Keratinocyte (primary cell): ENCODE measurements at regions not wholly inside any gene's neighbourhood (a gene's known extent, or its start where the extent isn't known, plus 50 kb on each side); places are given as distances from the start of the nearest gene placed in this dataset.

Experiments
- DNase-seq: peaks from one replicate; pipeline ENCODE4 v3.0.0-alpha.2; 2011; ENCODE audit warnings: low read depth, missing footprints, low spot score
- FAIRE-seq: peaks from 2 replicates; lab custom pipeline; 2011; peaks lifted over from hg19 to GRCh38; lab: Jason Lieb, UNC
- H2AFZ ChIP-seq: 2 replicates; pipeline ENCODE4 v1.6.0; 2012; ENCODE audit warnings: low read length, control low read depth, inconsistent platforms; ENCODE audit not compliant: control insufficient read depth
- H3K27ac ChIP-seq: 2 replicates; pipeline ENCODE4 v1.5.1; 2011; ENCODE audit warnings: low read length; ENCODE audit not compliant: control insufficient read depth, insufficient read depth
- H3K27me3 ChIP-seq: 3 replicates; pipeline ENCODE4 v1.6.0; 2011; ENCODE audit warnings: low read length; ENCODE audit not compliant: control insufficient read depth, insufficient read depth; ENCODE audit errors: extremely low read depth
- H3K36me3 ChIP-seq, 2 experiments: 2 replicates in 1 of 2; 3 replicates in 1 of 2; pipeline ENCODE4 v1.5.1; 2011; ENCODE audit warnings: low read length in 2 of 2, mild to moderate bottlenecking in 1 of 2; ENCODE audit not compliant: control insufficient read depth in 2 of 2, insufficient read depth in 2 of 2; ENCODE audit errors: extremely low read depth in 1 of 2
- H3K4me1 ChIP-seq: 3 replicates; pipeline ENCODE4 v1.5.1; 2011; ENCODE audit warnings: low read length; ENCODE audit not compliant: control insufficient read depth, insufficient read depth; ENCODE audit errors: extremely low read depth
- H3K4me2 ChIP-seq: 3 replicates; pipeline ENCODE4 v1.6.0; 2011; ENCODE audit warnings: low read depth, low read length; ENCODE audit not compliant: control insufficient read depth, insufficient read depth; ENCODE audit errors: extremely low read depth
- H3K4me3 ChIP-seq, 3 experiments: fragments of 200-600 bp in 1 of 3; sonication (generic) in 1 of 3; 2 replicates in 2 of 3; 3 replicates in 1 of 3; pipeline ENCODE4 v1.5.1; 2011 to 2016; ENCODE audit warnings: low read length in 3 of 3, mild to moderate bottlenecking in 3 of 3, control low read depth in 2 of 3, inconsistent platforms in 1 of 3, low read depth in 1 of 3, mixed read lengths in 1 of 3, mixed run types in 1 of 3, moderate library complexity in 1 of 3; ENCODE audit not compliant: control insufficient read depth in 2 of 3, insufficient read depth in 2 of 3; ENCODE audit errors: extremely low read depth in 1 of 3
- H3K79me2 ChIP-seq: 2 replicates; pipeline ENCODE4 v1.6.0; 2012; ENCODE audit warnings: low read length; ENCODE audit not compliant: control insufficient read depth, insufficient read depth
- H3K9ac ChIP-seq: 3 replicates; pipeline ENCODE4 v1.6.0; 2011; ENCODE audit warnings: low read length; ENCODE audit not compliant: control insufficient read depth, insufficient read depth; ENCODE audit errors: extremely low read depth
- H3K9me1 ChIP-seq: 3 replicates; pipeline ENCODE4 v1.6.0; 2011; ENCODE audit warnings: low read length; ENCODE audit not compliant: control insufficient read depth, insufficient read depth; ENCODE audit errors: extremely low read depth
- H3K9me3 ChIP-seq: 2 replicates; pipeline ENCODE4 v1.5.1; 2012; ENCODE audit warnings: low read depth, low read length; ENCODE audit not compliant: control insufficient read depth
- H4K20me1 ChIP-seq: 3 replicates; pipeline ENCODE4 v1.6.0; 2011; ENCODE audit warnings: low read length; ENCODE audit not compliant: control insufficient read depth, insufficient read depth; ENCODE audit errors: extremely low read depth
- CTCF ChIP-seq, 3 experiments: IDR thresholded peaks in 1 of 3; conservative IDR thresholded peaks in 1 of 3; optimal IDR thresholded peaks in 1 of 3; 2 replicates in 2 of 3; 3 replicates in 1 of 3; pipeline versions ENCODE3 to v1.5.1; 2011; ENCODE audit warnings: low read length in 3 of 3, mild to moderate bottlenecking in 3 of 3, moderate library complexity in 2 of 3, control low read depth in 1 of 3, inconsistent platforms in 1 of 3; ENCODE audit not compliant: insufficient read depth in 2 of 3; ENCODE audit errors: extremely low read depth in 1 of 3
- EZH2 ChIP-seq: IDR thresholded peaks from one replicate; pipeline ENCODE4 v1.6.1; 2012; ENCODE audit warnings: inconsistent platforms, mild to moderate bottlenecking, low read length, moderate library complexity
- dilution Hi-C: fragments of 300-500 bp; cut with MboI; formaldehyde crosslinking; loops from one replicate; pipeline ENCODE4 v1.7.0; 2020; ENCODE audit warnings: low sequenced_read_pairs; ENCODE audit not compliant: extremely low pct_ligation_motif_present

- no peak for FAIRE-seq
- no peak for TF ChIP-seq CTCF (optimal IDR thresholded peaks at IDR 0.05 in 1 of 3, IDR thresholded peaks at IDR 0.05 in 1 of 3, conservative IDR thresholded peaks at IDR 0.05 in 1 of 3; ENCODE audit: extremely low read depth in 1 of 3, insufficient read depth in 2 of 3, low read length in 3 of 3)
- TF ChIP-seq EZH2: no peak
- no peaks in the 10 kb centered on the region for H3K9me3 ChIP-seq
- no peaks in the 10 kb centered on the region for H3K9me1 ChIP-seq
- no peak overlapping the region for H3K9ac ChIP-seq
- H3K4me2 ChIP-seq: no peak overlapping the region
- H2AFZ ChIP-seq: no peak overlapping the region
- dilution Hi-C loops: no loop called here
- no peak overlapping the region for H3K27ac ChIP-seq
- no peak overlapping the region for H3K4me3 ChIP-seq
- H3K27me3 ChIP-seq: no peaks in the 10 kb centered on the region
- H3K36me3 ChIP-seq: no peaks in the 10 kb centered on the region
- no peak for DNase-seq
- H4K20me1 ChIP-seq: no peaks in the 10 kb centered on the region
- H3K79me2 ChIP-seq: no peaks in the 10 kb centered on the region
- H3K4me1 ChIP-seq: no peaks in the 10 kb centered on the region
Measured at GRCh38 chr5:82785882-82786509, 291.2 kb downstream of the TMEM167A start.

- Histone ChIP-seq H4K20me1 (no peaks in the 10 kb centered on the region), H3K79me2 (no peaks in the 10 kb centered on the region), H2AFZ (no peak overlapping the region), H3K4me3 (no peak overlapping the region), H3K4me1 (no peaks in the 10 kb centered on the region), H3K9ac (no peak overlapping the region), H3K4me2 (no peak overlapping the region), H3K36me3 (no peaks in the 10 kb centered on the region), H3K27ac (no peak overlapping the region), H3K9me1 (no peaks in the 10 kb centered on the region), H3K27me3 (no peaks in the 10 kb centered on the region), H3K9me3 (no peaks in the 10 kb centered on the region)
- FAIRE-seq (no peak), DNase-seq (no peak)
- no peak for TF ChIP-seq EZH2
- no peak for TF ChIP-seq CTCF (optimal IDR thresholded peaks at IDR 0.05 in 1 of 3, IDR thresholded peaks at IDR 0.05 in 1 of 3, conservative IDR thresholded peaks at IDR 0.05 in 1 of 3; ENCODE audit: extremely low read depth in 1 of 3, insufficient read depth in 2 of 3, low read length in 3 of 3)
- dilution Hi-C loops: no loop called here
Measured at GRCh38 chr5:82785456-82785855, 291.7 kb downstream of the TMEM167A start.
